Keratinocyte (primary cell): ENCODE measurements at regions not wholly inside any gene's neighbourhood (a gene's known extent, or its start where the extent isn't known, plus 50 kb on each side); places are given as distances from the start of the nearest gene placed in this dataset.

Experiments
- DNase-seq: peaks from one replicate; pipeline ENCODE4 v3.0.0-alpha.2; 2011; ENCODE audit warnings: low read depth, missing footprints, low spot score
- FAIRE-seq: peaks from 2 replicates; lab custom pipeline; 2011; peaks lifted over from hg19 to GRCh38; lab: Jason Lieb, UNC
- H2AFZ ChIP-seq: 2 replicates; pipeline ENCODE4 v1.6.0; 2012; ENCODE audit warnings: low read length, control low read depth, inconsistent platforms; ENCODE audit not compliant: control insufficient read depth
- H3K27ac ChIP-seq: 2 replicates; pipeline ENCODE4 v1.5.1; 2011; ENCODE audit warnings: low read length; ENCODE audit not compliant: control insufficient read depth, insufficient read depth
- H3K27me3 ChIP-seq: 3 replicates; pipeline ENCODE4 v1.6.0; 2011; ENCODE audit warnings: low read length; ENCODE audit not compliant: control insufficient read depth, insufficient read depth; ENCODE audit errors: extremely low read depth
- H3K36me3 ChIP-seq, 2 experiments: 2 replicates in 1 of 2; 3 replicates in 1 of 2; pipeline ENCODE4 v1.5.1; 2011; ENCODE audit warnings: low read length in 2 of 2, mild to moderate bottlenecking in 1 of 2; ENCODE audit not compliant: control insufficient read depth in 2 of 2, insufficient read depth in 2 of 2; ENCODE audit errors: extremely low read depth in 1 of 2
- H3K4me1 ChIP-seq: 3 replicates; pipeline ENCODE4 v1.5.1; 2011; ENCODE audit warnings: low read length; ENCODE audit not compliant: control insufficient read depth, insufficient read depth; ENCODE audit errors: extremely low read depth
- H3K4me2 ChIP-seq: 3 replicates; pipeline ENCODE4 v1.6.0; 2011; ENCODE audit warnings: low read depth, low read length; ENCODE audit not compliant: control insufficient read depth, insufficient read depth; ENCODE audit errors: extremely low read depth
- H3K4me3 ChIP-seq, 3 experiments: fragments of 200-600 bp in 1 of 3; sonication (generic) in 1 of 3; 2 replicates in 2 of 3; 3 replicates in 1 of 3; pipeline ENCODE4 v1.5.1; 2011 to 2016; ENCODE audit warnings: low read length in 3 of 3, mild to moderate bottlenecking in 3 of 3, control low read depth in 2 of 3, inconsistent platforms in 1 of 3, low read depth in 1 of 3, mixed read lengths in 1 of 3, mixed run types in 1 of 3, moderate library complexity in 1 of 3; ENCODE audit not compliant: control insufficient read depth in 2 of 3, insufficient read depth in 2 of 3; ENCODE audit errors: extremely low read depth in 1 of 3
- H3K79me2 ChIP-seq: 2 replicates; pipeline ENCODE4 v1.6.0; 2012; ENCODE audit warnings: low read length; ENCODE audit not compliant: control insufficient read depth, insufficient read depth
- H3K9ac ChIP-seq: 3 replicates; pipeline ENCODE4 v1.6.0; 2011; ENCODE audit warnings: low read length; ENCODE audit not compliant: control insufficient read depth, insufficient read depth; ENCODE audit errors: extremely low read depth
- H3K9me1 ChIP-seq: 3 replicates; pipeline ENCODE4 v1.6.0; 2011; ENCODE audit warnings: low read length; ENCODE audit not compliant: control insufficient read depth, insufficient read depth; ENCODE audit errors: extremely low read depth
- H3K9me3 ChIP-seq: 2 replicates; pipeline ENCODE4 v1.5.1; 2012; ENCODE audit warnings: low read depth, low read length; ENCODE audit not compliant: control insufficient read depth
- H4K20me1 ChIP-seq: 3 replicates; pipeline ENCODE4 v1.6.0; 2011; ENCODE audit warnings: low read length; ENCODE audit not compliant: control insufficient read depth, insufficient read depth; ENCODE audit errors: extremely low read depth
- CTCF ChIP-seq, 3 experiments: IDR thresholded peaks in 1 of 3; conservative IDR thresholded peaks in 1 of 3; optimal IDR thresholded peaks in 1 of 3; 2 replicates in 2 of 3; 3 replicates in 1 of 3; pipeline versions ENCODE3 to v1.5.1; 2011; ENCODE audit warnings: low read length in 3 of 3, mild to moderate bottlenecking in 3 of 3, moderate library complexity in 2 of 3, control low read depth in 1 of 3, inconsistent platforms in 1 of 3; ENCODE audit not compliant: insufficient read depth in 2 of 3; ENCODE audit errors: extremely low read depth in 1 of 3
- EZH2 ChIP-seq: IDR thresholded peaks from one replicate; pipeline ENCODE4 v1.6.1; 2012; ENCODE audit warnings: inconsistent platforms, mild to moderate bottlenecking, low read length, moderate library complexity
- dilution Hi-C: fragments of 300-500 bp; cut with MboI; formaldehyde crosslinking; loops from one replicate; pipeline ENCODE4 v1.7.0; 2020; ENCODE audit warnings: low sequenced_read_pairs; ENCODE audit not compliant: extremely low pct_ligation_motif_present

DNA sequence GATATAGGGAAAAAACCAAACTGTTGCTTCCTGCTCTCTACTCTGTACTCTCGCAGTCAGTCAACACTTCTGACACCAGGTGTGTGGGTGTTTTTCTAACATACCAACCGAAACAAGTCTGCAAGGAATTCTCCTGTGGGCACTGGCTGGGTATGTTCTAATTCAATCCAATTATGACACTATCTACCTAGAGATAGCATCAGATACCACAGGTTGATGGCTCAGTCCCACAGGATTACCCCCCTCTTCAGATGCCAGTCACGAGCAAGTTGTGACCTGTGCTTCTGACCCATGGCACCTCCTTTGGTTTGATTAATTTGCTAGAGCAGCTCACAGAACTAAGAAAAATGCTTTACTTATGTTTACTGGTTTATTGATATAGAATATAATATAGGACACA, 78.3 kb downstream of the DYRK2 start:
- H3K4me1 ChIP-seq, result peaks cover 12% of the 10 kb centered on the region
- TF ChIP-seq EZH2 (no peak), CTCF (optimal IDR thresholded peaks at IDR 0.05 in 1 of 3, IDR thresholded peaks at IDR 0.05 in 1 of 3, conservative IDR thresholded peaks at IDR 0.05 in 1 of 3; ENCODE audit: extremely low read depth in 1 of 3, insufficient read depth in 2 of 3, low read length in 3 of 3) (no peak)
- H3K27ac ChIP-seq, result no peak overlapping the region
- no peak overlapping the region for H3K4me3 ChIP-seq
- no peaks in the 10 kb centered on the region for H4K20me1 ChIP-seq
- no peaks in the 10 kb centered on the region for H3K9me3 ChIP-seq
- H2AFZ ChIP-seq, result no peak overlapping the region
- no peak overlapping the region for H3K9ac ChIP-seq
- DNase-seq (no peak), FAIRE-seq (peak; percentile 82)
- H3K79me2 ChIP-seq, result no peaks in the 10 kb centered on the region
- no peaks in the 10 kb centered on the region for H3K27me3 ChIP-seq
- peak overlapping the region; percentile 35 for H3K4me2 ChIP-seq
- dilution Hi-C loops, result no loop called here
- no peaks in the 10 kb centered on the region for H3K36me3 ChIP-seq
- H3K9me1 ChIP-seq, result no peaks in the 10 kb centered on the region

GRCh38 chr12:67727702-67728666, 79.4 kb downstream of the DYRK2 start:
- Histone ChIP-seq H3K4me1 (peaks cover 12% of the 10 kb centered on the region), H3K9me1 (no peaks in the 10 kb centered on the region), H3K4me3 (no peak overlapping the region), H3K4me2 (no peak overlapping the region), H2AFZ (no peak overlapping the region), H3K27me3 (no peaks in the 10 kb centered on the region), H3K79me2 (no peaks in the 10 kb centered on the region), H3K27ac (no peak overlapping the region), H4K20me1 (no peaks in the 10 kb centered on the region), H3K9me3 (no peaks in the 10 kb centered on the region), H3K9ac (no peak overlapping the region), H3K36me3 (no peaks in the 10 kb centered on the region)
- no peak for FAIRE-seq
- no peak for DNase-seq
- no peak for TF ChIP-seq EZH2
- TF ChIP-seq CTCF (optimal IDR thresholded peaks at IDR 0.05 in 1 of 3, IDR thresholded peaks at IDR 0.05 in 1 of 3, conservative IDR thresholded peaks at IDR 0.05 in 1 of 3; ENCODE audit: extremely low read depth in 1 of 3, insufficient read depth in 2 of 3, low read length in 3 of 3), result no peak
- dilution Hi-C loops, result no loop called here
